SHP77 (cell line): ENCODE measurements at regions not wholly inside any gene's neighbourhood (a gene's known extent, or its start where the extent isn't known, plus 50 kb on each side); places are given as distances from the start of the nearest gene placed in this dataset.

ENCODE experiments used
- DNase-seq, 2 experiments: peaks; one replicate each; lab custom pipeline; 2025; lab: John Stamatoyannopoulos, UW

GRCh38 chr4:178037459-178038214 lies 595.4 kb upstream of the AGA start:
- DNase-seq, result no peak

- no peak for DNase-seq
Measured at GRCh38 chr4:178056996-178057395, 614.8 kb upstream of the AGA start.

- no peak for DNase-seq
Measured at GRCh38 chr4:178063568-178063967, 621.3 kb upstream of the AGA start.

DNA sequence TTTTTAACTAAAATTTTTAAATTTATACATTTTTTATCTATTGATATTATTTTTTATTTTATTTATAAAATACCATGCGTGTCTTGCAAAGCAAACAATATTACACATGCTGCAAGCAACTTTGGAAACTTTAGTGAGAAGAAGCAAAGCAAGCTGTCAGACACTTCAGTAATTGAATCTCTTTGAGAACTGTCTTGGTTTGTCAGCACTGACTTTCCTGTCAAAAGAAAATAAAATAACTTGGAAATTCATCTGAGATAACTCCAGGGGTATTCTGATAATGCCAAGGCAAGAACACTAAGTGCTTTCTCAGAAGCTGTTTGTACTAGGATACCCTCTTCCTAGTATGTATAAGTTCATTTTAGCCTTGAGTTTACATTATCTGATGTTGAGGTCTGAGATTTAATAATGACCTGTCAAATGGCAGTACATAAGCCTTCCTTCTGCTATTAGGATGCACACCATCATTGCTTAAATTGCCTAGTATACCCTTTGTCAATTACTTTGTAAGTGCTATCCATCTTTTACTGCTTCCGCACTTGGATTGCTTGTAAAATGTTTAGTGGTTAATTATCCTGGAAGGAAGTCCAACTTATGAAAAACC lies 624.2 kb upstream of the AGA start:
- no peak for DNase-seq

DNA sequence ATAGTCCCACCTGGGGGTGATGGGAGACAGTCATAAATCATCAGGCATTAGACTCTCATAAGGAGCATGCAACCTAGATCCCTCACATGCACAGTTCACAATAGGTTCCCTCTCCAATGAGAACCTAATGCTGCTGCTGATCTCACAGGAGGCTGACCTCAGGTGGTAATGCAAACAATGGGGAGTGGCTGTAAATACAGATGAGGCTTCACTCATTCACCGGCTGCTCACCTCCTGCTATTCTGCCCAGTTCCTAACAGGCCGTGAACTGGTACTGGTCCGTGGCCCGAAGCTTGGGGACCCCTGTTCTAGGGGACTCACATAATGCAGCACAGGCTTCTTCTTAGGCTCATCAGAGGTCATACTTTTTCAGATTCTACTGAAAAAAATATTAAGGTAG lies 625.9 kb upstream of the AGA start:
- no peak for DNase-seq

- DNase-seq, result no peak
Measured at GRCh38 chr4:178070163-178070562, 627.9 kb upstream of the AGA start.

- DNase-seq, result no peak
Measured at GRCh38 chr4:178080312-178080711, 638.1 kb upstream of the AGA start.

- DNase-seq, result no peak
Measured at GRCh38 chr4:178081176-178081575, 638.9 kb upstream of the AGA start.

DNA sequence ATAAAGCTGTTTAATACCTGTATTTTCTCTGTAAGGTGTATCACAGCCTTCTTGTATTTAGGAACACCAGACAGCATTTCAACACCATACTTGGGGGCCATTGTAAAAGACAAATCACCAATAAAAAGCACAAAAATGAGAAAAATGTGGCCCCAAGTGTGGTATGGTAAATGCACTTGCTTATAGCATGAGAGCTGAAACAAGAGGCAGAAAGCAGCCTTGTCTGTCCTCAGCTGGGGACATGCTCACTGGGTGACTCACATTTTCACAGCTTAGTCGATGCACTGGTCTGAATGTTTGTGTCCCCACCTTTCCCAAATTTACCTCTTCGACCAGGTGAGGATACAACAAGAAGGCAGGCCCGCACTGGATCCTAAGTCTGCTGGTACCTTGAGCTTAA lies 639.7 kb upstream of the AGA start:
- no peak for DNase-seq

- no peak for DNase-seq
Measured at GRCh38 chr4:178082906-178083305, 640.7 kb upstream of the AGA start.

- DNase-seq, result no peak
Measured at GRCh38 chr4:178083968-178084367, 641.7 kb upstream of the AGA start.

GRCh38 chr4:178086320-178086719 lies 644.1 kb upstream of the AGA start:
- no peak for DNase-seq

GRCh38 chr4:178090640-178091411 lies 648.6 kb upstream of the AGA start:
- DNase-seq, result no peak

DNA sequence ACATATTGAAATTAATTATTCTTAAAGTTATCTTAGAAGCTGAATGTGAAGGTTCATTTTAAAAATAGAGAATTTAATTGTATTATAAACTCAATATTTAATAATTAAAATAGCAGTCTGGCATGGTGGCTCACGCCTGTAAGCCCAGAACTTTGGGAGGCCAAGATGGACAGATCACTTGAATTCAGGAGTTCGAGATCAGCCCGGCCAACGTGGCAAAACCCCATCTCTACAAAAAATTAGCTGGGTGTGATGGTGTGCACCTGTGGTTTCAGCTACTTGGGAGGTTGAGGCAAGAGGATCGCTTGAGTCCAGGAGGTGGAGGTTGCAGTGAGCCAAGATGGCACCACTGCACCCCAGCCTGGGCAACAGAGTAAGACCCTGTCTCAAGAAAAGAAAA lies 659.9 kb upstream of the AGA start:
- no peak for DNase-seq

GRCh38 chr4:178105242-178105641 lies 663.0 kb upstream of the AGA start:
- DNase-seq, result no peak

- DNase-seq, result no peak
Measured at GRCh38 chr4:178136736-178137345, 694.6 kb upstream of the AGA start.

DNA sequence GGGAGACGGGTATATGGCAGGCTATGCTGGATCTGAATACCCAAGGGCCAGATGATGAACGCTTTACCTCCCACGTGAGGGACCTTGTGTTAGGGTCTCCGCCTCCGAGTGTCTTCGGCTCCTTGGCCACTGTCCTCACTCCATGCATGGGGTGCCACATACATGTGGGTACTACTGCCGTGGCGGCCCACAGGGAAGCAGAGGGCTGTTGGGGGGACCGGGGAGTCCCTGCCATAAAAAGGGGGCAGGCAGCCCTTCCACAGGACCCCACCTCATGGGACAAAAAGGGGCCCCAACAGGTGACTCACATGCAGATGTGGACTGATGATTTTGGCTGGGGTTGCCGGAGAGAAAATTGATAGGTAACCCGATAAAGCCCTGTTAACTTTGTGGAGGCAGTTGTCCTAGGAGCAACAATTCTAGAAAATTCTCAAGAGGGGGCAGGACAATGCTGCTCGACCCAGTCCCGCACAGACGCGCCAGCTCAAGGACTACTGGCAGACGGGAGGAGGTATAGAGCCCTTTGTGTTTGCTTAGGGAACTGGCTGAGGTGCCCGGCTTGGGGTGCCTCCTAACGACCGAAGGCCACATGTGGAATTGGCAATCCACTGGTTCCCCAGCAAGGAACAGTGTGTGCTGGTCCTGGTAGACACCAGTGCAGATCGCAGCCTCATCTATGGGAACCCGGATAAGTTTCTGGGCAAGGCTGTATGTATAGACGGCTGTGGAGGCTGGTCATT lies 695.7 kb upstream of the AGA start:
- no peak for DNase-seq

GRCh38 chr4:178138491-178138890 lies 696.3 kb upstream of the AGA start:
- DNase-seq, result no peak

DNA sequence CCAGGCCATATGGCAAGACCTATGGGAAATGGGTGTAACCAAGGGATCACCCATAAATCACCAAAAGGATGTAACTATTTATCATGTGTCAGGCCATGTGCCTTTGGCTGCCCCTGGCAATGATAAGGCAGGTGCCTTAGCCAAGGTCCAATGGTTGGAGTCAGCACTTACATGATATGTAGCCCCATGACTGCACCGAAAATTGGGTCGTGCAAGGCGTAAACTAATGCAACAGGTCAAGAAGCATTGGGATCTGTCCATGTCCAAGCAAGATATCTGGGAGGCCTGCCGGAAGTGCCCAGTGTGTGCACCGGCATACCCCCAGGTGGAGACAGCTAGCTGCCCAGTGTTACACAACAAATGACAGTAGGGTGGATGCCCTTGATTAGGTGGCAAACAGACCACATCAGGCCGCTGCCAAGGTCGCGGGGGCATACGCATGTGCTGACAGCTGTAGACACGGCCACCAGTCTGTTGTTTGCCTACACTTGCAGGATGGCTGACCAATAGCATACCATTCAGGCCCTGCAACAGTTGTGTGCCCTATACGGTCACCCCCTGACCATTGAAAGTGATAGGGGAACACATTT lies 698.2 kb upstream of the AGA start:
- no peak for DNase-seq

DNA sequence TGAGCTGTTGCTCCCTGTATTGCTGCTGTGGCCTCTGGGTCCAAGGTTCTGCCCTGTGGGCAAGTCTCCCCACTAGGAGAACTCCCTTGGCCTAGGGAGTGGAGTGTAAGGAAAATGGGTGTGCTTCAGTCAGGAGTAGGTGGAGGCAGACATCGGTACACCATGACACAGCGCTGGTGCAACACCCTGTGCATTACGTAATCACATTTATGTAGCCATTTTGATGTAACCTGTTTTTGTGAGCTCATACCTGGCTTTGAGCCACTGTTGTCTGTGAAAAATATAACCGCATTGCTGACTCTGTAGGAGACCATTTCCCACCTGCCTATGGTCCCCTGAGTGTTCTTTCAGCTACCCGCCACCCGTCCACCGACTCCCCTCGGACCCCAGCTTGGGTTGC lies 700.5 kb upstream of the AGA start:
- DNase-seq, result no peak

GRCh38 chr4:178148106-178148505 lies 705.9 kb upstream of the AGA start:
- no peak for DNase-seq
